HG03469 (cell line): ENCODE measurements at regions not wholly inside any gene's neighbourhood (a gene's known extent, or its start where the extent isn't known, plus 50 kb on each side); places are given as distances from the start of the nearest gene placed in this dataset.
"Not testable (repeated sequence)": the region's sequence is repeated elsewhere in the genome, so short reads cannot be mapped to it uniquely, and the experiment has no call there.

Experiments used
- ATAC-seq: cut with Tn5 transposase; IDR thresholded peaks from one replicate; pipeline ENCODE4 v1.9.1; 2021; ENCODE audit warnings: mild to moderate bottlenecking, moderate library complexity, moderate number of reproducible peaks; ENCODE audit not compliant: unreplicated experiment

DNA sequence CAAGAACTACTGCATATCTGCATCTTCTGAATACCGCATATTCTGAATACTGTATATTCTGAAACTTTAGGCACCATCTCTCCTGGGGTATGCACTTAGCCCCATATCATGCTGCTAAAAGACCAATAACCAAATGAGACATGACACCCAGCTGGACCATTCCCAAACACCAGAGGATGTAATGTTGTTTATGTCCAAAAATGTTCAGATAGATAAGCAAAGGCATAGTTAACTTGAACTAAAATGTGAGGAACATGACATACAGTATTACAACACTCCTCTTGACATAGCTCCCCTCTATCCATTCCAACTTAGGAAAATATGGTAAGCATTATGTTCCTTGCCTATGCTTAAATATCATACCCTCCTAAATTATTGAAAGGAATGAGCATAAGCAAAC lies 127.3 kb downstream of the TENT5A start:
- no peak for ATAC-seq

DNA sequence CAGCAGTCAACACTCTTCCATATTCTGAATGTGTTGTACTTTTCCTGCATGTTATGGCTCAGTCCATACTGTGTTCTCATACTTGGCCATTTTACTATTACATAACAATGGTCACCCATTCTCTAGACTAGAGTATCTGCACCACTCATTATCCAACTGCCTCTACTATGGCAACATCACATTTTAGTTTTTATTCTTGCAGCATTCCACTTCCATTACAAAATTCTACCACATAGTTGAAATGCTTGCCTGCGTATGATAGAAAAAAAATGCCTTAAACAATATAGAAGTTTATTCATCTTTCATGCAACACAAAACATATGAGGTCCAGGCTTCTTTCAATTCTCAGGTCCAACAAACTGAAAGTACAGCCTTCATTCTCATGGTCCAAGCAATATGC lies 128.0 kb downstream of the TENT5A start:
- ATAC-seq, result no peak

DNA sequence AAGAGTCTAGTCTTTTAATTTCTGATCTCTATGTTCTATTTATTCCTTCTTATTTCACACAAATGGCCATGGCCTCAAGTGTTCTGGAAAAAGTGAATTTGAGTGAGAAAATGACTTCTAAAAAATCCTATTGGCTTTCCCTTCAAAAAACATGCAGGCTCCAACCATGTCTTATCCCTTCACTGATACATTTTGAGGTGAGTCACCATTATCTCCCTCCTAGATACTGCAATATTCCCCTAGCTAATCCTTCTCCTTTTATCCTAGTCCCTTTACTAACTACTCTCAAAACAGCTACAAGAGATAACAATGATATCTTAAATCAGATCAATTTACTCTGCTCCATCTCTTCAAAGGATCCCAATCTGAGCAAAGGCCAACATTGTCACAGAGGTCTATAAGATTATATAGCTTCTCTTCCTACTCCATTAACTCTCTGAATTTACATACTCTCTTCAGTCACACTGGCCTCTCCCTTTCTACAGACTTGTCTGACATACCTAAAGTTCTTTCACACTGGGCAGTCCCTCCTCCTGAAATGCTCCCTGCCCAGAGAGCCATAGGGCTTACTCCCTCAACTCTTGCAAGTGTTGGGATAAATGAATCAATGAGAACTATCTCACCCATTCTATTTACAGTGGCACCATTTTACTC lies 129.2 kb downstream of the TENT5A start:
- no peak for ATAC-seq

DNA sequence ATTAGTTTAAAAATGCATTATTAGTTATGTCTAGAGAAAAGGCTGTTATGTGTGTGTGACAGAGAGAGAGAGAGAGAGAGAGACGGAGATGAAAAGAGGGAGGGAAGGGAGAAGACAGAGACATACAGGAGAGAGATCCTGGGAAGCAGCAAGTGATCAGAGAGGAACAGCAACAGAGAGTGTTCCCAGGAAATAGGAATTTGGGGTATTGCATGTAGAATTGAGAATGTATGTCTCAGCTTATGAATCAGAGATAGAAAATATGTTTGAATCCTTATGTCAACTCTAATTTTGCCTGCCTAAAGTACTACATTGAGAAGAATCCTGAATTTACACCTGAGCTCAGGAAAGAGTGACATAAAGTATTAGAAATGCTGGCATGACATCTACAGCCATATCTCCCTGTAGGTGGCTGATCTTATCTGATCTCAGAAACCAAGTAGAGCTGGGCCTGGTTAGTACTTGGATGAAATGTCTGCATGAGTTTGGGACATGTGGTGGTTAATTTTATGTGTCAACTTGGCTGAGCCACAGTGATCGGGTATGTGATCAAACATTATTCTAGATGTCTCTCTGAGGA lies 130.6 kb downstream of the TENT5A start:
- no peak for ATAC-seq

DNA sequence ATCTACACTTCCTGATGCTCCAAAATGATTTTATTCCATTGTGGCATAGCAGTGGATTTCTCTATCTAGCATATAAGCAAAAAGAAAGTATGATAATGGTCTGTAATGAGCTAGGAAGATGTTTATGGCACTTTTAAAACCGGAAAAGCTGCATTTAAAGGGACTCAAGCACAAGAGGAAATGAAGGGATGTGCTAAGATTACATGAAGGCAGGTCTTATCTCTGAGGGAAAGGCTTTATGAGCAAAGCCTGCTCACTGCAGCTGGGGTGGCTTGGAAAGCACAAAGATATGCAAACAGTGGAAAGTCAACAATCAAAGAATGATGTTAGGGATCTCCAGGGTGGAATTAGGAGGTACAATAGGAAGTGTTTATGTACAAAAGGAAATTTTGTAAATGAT lies 138.2 kb downstream of the TENT5A start:
- ATAC-seq, result no peak

DNA sequence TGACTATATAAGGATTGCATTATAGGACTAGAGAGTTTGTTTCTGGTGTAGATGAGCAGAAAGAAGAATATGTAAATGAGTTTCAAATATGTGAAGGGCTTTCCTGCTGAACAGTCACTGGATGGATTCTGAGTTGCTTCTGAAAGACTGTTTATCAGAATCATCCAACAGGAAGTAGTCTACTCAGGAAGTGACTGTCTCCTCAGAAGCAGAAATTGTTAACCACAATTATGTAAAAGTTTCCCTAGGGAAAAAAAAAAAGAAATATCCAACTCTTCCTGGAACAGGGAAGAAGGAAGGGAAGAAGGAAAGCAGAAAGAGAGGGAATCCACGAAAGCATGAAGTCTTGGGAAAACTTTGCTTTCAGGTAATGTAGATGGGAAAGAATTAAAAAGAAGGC lies 138.9 kb downstream of the TENT5A start:
- no peak for ATAC-seq

DNA sequence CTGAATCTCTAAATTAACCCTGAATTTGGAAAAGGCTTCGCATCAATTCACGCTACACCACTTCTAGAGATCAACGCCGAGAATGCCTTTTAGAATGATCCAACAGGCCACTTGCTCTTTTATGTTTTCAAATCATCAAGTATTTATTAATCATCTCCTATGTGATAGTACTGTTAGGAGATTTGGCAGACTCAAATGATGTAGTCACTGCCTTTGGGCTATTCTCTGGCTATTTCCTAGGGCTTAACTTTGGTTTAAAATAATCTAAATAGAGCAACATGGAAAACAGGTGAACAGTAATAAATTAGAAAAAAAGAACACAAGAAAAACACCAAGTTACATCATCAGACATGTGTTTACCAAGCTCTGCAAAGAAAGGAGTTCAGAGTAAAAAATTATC lies 140.3 kb downstream of the TENT5A start:
- no peak for ATAC-seq

DNA sequence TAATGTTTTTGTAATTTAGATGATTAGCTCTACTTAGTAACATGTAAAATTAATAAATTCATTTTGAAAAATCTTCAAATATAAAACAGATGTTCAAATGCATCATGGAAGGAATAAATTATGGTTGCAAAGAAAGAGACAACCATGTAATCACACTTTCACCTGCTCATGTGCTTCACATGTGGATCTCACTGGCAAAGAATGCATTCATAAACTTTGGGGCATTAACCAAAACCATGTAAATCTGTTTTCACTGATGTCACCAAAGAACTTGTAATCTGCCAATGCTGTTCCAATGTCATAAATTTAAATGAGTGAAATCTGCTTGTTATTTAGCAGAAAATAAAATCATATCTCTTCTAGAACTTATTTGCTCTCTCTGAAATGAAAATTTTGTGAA lies 142.7 kb downstream of the TENT5A start:
- ATAC-seq, result no peak

DNA sequence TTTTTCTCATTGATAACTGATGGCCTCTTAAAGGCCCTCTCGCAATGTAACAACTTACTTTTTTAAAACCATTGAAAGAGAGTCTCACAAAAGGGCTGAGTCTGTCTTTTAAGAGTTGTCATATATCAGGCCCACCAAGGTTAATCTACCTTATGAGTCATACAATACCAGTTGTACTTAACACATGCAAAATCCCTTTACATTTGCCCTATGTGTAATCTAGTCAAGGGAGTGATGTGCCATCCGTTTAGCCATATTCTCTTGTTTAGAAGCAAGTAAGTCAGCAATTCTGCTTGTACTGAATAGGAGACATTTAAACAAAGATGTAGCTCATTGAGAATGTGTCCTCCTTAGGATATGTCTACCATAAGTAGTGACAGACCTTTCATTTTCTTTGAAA lies 143.7 kb downstream of the TENT5A start:
- no peak for ATAC-seq

DNA sequence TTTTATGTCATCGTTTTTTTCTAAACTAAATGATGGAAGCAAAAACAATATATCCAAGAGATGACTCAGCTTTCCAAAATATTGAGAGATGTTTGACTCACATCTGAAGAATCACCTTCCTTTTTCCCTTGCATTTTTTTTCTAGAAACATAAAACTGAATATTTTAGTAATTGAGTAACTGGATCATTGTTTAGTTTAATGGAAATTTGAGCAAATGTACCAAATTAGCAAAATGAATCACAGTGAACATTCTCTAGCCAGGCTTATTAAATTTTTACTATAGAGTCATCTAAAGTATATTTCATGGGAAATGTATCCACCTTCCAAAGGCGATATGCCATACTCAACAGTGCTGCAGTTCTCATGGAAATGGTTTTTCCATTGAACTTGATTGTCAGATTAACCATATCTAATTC lies 145.5 kb downstream of the TENT5A start:
- ATAC-seq, result no peak

DNA sequence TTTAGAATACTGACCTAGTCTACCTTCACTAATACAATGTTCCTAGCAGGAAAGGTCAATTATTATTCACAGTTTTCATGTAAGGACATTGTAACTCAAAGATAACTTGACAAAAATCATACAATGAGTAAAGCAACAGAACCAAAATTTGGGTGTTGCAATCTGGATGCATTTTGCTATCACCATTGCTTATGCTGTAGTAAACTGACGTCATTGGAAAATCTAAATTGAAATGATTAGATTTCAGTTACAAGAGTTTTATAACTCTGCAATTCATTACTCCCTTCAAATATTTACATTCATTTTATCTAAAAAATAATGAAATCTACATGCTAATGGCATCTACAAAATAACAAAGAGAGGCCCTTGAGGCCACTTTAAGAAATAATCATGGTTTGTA lies 147.0 kb downstream of the TENT5A start:
- no peak for ATAC-seq

DNA sequence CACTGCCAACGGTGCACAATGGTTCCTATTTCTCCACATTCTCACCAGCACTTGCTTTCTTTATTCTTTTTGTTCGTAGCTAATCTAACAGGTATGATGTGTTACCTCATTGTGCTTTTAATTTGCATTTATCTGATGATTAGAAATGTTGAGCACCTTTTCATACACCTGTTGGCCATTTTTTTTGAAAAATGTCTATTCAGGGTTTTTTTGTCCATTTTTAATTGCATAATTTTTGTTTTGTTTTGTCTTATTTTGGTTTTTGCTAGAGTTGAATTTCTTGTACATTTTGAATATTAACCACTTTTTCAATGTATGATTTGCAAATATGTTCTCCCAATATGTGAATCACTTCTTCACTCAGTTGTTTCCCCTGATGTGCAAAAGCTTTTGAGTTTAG lies 150.6 kb downstream of the TENT5A start:
- ATAC-seq, result no peak

DNA sequence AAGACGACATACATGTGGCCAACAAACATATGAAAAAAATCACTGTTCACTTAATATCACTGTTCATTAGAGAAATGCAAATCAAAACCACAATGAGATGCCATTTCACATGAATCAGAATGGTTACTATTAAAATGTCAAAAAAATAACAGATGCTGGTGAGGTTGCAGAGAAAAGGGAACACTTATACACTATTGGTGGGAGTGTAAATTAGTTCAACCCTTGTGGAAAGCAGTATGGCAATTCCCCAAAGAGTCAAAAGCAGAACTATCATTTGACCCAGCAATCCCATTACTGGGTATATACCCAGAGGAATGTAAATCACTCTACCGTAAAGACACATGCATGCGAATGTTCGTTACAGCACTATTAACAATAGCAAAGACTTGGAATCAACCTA lies 152.0 kb downstream of the TENT5A start:
- not testable (repeated sequence) for ATAC-seq

DNA sequence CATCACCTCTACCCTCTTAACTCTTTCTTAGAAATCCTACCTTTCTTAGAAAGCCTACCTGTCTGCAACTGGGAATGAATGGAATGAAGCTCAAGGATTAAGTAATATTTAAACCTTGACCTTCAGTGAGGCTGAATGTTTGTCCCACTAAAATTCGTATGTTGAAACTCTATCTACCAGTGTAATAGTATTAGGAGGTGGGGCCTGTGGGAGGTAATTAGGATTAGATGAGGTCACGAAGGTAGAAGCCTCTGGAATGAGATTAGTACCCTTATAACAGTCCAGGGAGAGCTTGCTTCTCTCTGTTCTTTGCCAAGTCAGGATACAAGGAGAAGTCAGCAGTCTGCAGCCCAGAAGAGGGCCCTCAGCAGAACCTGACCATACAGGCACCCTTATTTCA lies 158.0 kb downstream of the TENT5A start:
- no peak for ATAC-seq

DNA sequence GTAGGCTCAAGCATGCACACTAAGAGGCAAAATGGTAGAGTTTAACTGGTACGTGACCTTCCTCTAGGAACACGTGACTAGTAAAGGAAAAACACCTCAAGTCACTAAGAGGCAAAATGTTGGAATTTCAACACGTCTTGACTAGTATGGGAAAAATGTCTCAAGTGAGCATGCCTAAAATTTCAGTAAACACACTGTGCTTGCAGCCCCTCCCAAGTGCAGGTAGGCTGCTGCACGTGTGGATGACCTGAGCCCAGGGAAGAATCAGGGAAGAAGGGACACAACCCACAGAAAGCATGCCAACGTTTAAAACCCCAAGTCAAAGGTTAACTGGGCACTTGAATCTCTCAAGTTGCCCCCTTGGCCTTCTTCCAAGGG lies 162.2 kb downstream of the TENT5A start:
- ATAC-seq, result no peak

DNA sequence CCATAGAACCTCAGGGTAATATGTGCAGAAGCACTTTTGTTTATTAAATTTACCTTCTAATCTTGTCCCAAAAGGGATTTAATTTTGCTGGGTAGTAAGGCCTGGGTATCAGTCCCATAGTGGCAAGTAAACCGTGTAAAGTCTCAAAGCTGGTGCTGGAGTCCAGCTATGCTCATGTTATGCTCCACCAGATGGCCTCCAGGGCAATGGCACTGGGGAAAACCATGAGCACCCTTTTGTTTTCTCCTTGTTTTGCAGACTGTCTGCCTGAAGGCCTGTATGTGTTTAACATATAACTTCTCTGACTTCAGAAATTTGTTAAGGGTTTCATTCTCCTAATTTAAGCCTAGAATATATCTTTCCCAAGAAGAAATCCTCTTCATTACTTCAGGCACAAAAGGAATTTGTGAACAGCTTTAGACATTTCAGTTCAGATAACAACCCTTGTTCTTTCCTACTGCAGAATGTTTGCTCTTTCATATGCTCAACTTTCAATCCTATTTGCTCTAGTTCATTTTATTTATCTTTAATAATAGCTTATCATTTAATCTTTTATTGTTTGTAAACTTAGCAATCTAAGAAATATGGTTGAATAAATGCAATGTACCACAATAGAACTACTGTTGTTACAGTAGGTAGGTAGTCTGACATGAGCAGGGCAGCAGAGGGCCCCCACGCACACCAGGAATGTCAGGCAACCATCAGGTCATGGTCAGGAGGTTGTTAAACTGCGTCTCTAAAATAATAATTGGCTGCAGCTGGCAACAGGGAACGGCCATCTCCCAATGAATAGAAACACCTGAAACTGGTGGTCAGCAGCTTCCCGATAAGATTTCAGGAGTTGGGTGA lies 162.8 kb downstream of the TENT5A start:
- no peak for ATAC-seq

DNA sequence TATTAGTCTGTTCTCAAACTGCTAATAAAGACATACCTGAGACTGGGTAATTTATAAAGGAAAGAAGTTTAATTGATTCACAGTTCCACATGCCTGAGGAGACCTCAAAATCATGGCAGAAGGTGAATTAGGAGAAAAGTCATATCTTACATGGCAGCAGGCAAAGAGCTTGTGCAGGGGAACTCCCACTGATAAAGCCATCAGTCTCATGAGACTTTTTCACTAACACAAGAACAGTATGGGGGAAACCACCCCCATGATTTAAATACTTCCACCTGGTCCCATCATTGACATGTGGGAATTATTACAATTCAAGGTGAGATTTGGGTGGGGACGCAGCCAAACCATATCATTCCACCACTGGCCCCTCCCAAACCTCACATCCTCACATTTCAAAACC lies 166.8 kb downstream of the TENT5A start:
- not testable (repeated sequence) for ATAC-seq

DNA sequence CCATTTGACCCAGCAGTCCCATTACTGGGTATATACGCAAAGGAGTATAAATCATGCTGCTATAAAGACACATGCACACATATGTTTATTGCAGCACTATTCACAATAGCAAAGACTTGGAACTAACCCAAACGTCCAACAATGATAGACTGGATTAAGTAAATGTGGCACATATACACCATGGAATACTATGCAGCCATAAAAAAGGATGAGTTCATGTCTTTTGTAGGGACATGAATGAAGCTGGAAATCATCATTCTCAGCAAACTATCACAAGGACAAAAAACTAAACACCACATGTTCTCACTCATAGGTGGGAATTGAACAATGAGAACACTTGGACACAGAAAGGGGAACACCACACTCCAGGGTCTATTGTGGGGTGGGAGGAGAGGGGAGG lies 168.3 kb downstream of the TENT5A start:
- not testable (repeated sequence) for ATAC-seq

DNA sequence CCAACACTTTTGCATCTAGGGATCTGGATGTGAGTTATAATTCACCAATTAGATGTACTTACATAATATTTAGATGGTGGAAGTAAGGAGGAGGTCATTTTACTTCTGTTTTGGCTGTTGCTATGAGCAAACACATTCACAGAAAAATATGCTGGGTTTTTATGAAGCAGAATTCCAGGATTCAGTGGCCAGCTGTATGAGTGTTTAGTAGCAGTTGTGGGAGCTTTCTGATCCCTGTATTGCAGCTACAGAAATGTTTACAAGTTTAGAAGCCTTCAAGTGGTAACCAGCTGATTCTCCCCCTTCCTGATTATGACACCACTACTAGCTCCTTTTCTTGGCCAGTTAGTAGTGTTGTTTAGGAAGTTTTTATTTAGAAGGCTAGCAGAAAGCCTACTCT lies 177.0 kb downstream of the TENT5A start:
- no peak for ATAC-seq

DNA sequence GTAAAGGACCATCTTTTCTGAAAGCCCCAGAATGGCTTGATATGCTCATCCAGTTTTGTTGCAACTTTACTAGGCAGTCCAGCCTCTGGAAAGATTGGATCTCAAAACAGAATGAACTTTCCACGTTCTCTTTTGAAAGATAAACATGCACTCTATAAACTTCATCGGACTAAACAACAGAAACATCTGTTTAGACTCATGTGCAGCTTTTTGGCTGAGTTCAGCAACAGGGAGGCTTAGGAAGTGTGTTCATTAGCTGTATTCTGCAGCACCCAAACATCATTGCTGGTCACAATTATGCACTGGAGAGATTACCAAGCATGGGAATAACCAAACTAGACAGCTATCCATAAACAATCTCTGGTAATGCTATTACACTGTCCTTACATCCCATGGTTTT lies 180.5 kb downstream of the TENT5A start:
- ATAC-seq, result no peak

DNA sequence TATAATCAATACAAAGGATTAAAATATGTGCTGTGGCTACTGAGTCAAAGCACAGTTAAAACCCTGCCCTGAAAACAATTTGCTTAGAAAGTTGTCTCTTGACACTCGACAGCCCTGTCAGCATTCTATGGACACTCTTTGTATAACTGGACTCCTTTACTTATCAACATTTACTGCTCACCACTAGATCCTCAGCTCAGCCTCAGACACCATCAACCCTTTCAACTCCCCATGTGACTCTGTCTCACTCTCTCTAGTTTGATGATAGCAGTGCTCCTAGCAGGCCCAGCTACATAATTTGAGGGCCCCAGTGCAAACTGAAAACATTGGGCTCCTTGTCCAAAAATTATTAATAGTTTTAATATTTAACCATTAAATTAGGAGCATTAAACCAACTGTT lies 181.8 kb downstream of the TENT5A start:
- no peak for ATAC-seq

DNA sequence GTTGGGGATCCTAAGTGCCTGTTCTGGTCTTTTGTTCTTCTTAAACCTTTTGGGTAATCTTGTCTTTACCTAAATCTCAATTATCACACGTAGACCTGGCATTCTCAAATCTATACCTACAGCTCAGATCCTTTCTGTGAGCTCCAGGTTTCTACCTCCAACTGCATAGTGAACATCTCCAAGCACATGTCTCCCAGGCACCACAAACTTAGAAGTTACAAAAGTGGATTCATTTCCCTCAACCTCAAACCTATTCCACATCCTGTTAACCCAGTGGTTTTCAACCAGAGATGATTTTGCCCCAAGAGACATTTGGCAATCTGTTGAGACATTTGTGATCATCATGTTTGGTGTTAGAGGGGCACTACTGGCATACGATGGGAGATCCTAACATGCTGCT lies 183.5 kb downstream of the TENT5A start:
- ATAC-seq, result no peak
